GM23338 (cell line): ENCODE measurements at regions not wholly inside any gene's neighbourhood (a gene's known extent, or its start where the extent isn't known, plus 50 kb on each side); places are given as distances from the start of the nearest gene placed in this dataset.

ENCODE experiments used
- ATAC-seq: fragments of 200-7000 bp; cut with Tn5 transposase; 3 replicates; pipeline ENCODE4 v1.9.1; 2020
- DNase-seq: peaks from one replicate; pipeline ENCODE4 v3.0.0-alpha.2; 2015; ENCODE audit warnings: low spot score
- H2AFZ ChIP-seq: fragments of 200-600 bp; sonication (generic); 2 replicates; pipeline ENCODE4 v1.8.0; 2016; ENCODE audit warnings: antibody characterized with exemption, mild to moderate bottlenecking, moderate library complexity
- H3F3A ChIP-seq: fragments of 200-600 bp; sonication (generic); replicated peaks from 2 replicates; pipeline ENCODE4 v1.8.0; 2017; ENCODE audit warnings: antibody characterized with exemption, mixed run types, low read depth
- H3K27ac ChIP-seq: fragments of 200-600 bp; sonication (generic); 2 replicates; pipeline ENCODE4 v1.6.1; 2016; ENCODE audit warnings: low read depth
- H3K27me3 ChIP-seq: fragments of 200-600 bp; sonication (generic); 2 replicates; pipeline ENCODE4 v1.8.0; 2016; ENCODE audit warnings: mild to moderate bottlenecking, mixed run types, moderate library complexity; ENCODE audit not compliant: insufficient read depth
- H3K36me3 ChIP-seq: fragments of 200-600 bp; sonication (generic); 2 replicates; pipeline ENCODE4 v1.8.0; 2016; ENCODE audit warnings: mild to moderate bottlenecking; ENCODE audit not compliant: insufficient read depth
- H3K4me1 ChIP-seq: fragments of 200-600 bp; sonication (generic); 2 replicates; pipeline ENCODE4 v1.8.0; 2016; ENCODE audit warnings: mild to moderate bottlenecking, moderate library complexity; ENCODE audit not compliant: insufficient read depth
- H3K4me2 ChIP-seq: fragments of 200-600 bp; sonication (generic); 2 replicates; pipeline ENCODE4 v1.7.1; 2017; ENCODE audit warnings: mixed run types
- H3K4me3 ChIP-seq: fragments of 200-600 bp; sonication (generic); 2 replicates; pipeline ENCODE4 v1.6.1; 2016; ENCODE audit warnings: mixed run types
- H3K79me2 ChIP-seq: fragments of 200-600 bp; sonication (generic); replicated peaks from 2 replicates; pipeline ENCODE4 v1.8.0; 2017; ENCODE audit warnings: mild to moderate bottlenecking; ENCODE audit not compliant: insufficient read depth
- H3K9me2 ChIP-seq: fragments of 200-600 bp; sonication (generic); 2 replicates; pipeline ENCODE4 v1.8.0; 2017; ENCODE audit not compliant: insufficient read depth
- H4K20me1 ChIP-seq: fragments of 200-600 bp; sonication (generic); replicated peaks from 2 replicates; pipeline ENCODE4 v1.8.0; 2017; ENCODE audit warnings: mild to moderate bottlenecking; ENCODE audit not compliant: insufficient read depth
- H3K27ac Mint-ChIP-seq: 2 replicates; pipeline ENCODE4 v1.8.0; 2020; ENCODE audit warnings: inconsistent platforms, mild to moderate bottlenecking, moderate library complexity, mixed read lengths
- H3K27me3 Mint-ChIP-seq: 3 replicates; pipeline ENCODE4 v1.8.0; 2022; ENCODE audit warnings: low read depth, mild to moderate bottlenecking, moderate library complexity, mixed read lengths, inconsistent platforms; ENCODE audit not compliant: insufficient read depth, poor library complexity
- H3K36me3 Mint-ChIP-seq: 3 replicates; pipeline ENCODE4 v1.8.0; 2021; ENCODE audit warnings: low read depth, mild to moderate bottlenecking, inconsistent platforms, moderate library complexity, mixed read lengths
- H3K4me1 Mint-ChIP-seq: 3 replicates; pipeline ENCODE4 v1.8.0; 2020; ENCODE audit warnings: mild to moderate bottlenecking, inconsistent platforms, mixed read lengths
- H3K4me3 Mint-ChIP-seq: 3 replicates; pipeline ENCODE4 v1.8.0; 2021; ENCODE audit warnings: moderate library complexity, mild to moderate bottlenecking, inconsistent platforms, mixed read lengths
- H3K9me3 Mint-ChIP-seq: 3 replicates; pipeline ENCODE4 v1.8.0; 2020; ENCODE audit warnings: moderate library complexity, mild to moderate bottlenecking, inconsistent platforms, mixed read lengths
- CREB1 ChIP-seq: fragments of 250-450 bp; sonication (Bioruptor Pico); IDR thresholded peaks from 2 replicates; pipeline ENCODE4 v1.5.0; 2020; ENCODE audit warnings: low read depth, mild to moderate bottlenecking, moderate library complexity
- CTCF ChIP-seq, 2 experiments: fragments of 200-600 bp in 1 of 2; sonication (generic) in 1 of 2; conservative IDR thresholded peaks; 2 replicates each; pipeline versions ENCODE4 v1.5.1 to v1.6.1; 2016 to 2017; ENCODE audit warnings: antibody characterized with exemption in 2 of 2, low read depth in 2 of 2, mild to moderate bottlenecking in 2 of 2, moderate library complexity in 1 of 2
- ETS1 ChIP-seq: IDR thresholded peaks from 2 replicates; pipeline ENCODE4 v1.6.1; 2016; ENCODE audit warnings: antibody characterized with exemption
- EZH2 ChIP-seq: fragments of 200-600 bp; sonication (generic); IDR thresholded peaks from one replicate; pipeline ENCODE4 v1.8.0; 2017; ENCODE audit warnings: antibody characterized with exemption, mild to moderate bottlenecking, low read depth; ENCODE audit not compliant: unreplicated experiment
- EZH2phosphoT487 ChIP-seq: fragments of 200-600 bp; sonication (generic); IDR thresholded peaks from one replicate; pipeline ENCODE4 v1.8.1; 2018; ENCODE audit warnings: antibody characterized with exemption; ENCODE audit not compliant: unreplicated experiment
- JUNB ChIP-seq: IDR thresholded peaks from one replicate; pipeline ENCODE4 v1.6.1; 2016; ENCODE audit warnings: antibody characterized with exemption; ENCODE audit not compliant: unreplicated experiment
- NANOG ChIP-seq: IDR thresholded peaks from 2 replicates; pipeline ENCODE4 v1.6.1; 2016; ENCODE audit warnings: antibody characterized with exemption, borderline replicate concordance
- POLR2AphosphoS5 ChIP-seq: IDR thresholded peaks from 2 replicates; pipeline ENCODE4 v1.6.1; 2016; ENCODE audit warnings: antibody characterized with exemption, low read depth
- REST ChIP-seq: IDR thresholded peaks from one replicate; pipeline ENCODE4 v1.6.1; 2018; ENCODE audit warnings: antibody characterized with exemption; ENCODE audit not compliant: unreplicated experiment
- STAT1 ChIP-seq: IDR thresholded peaks from one replicate; pipeline ENCODE4 v1.6.1; 2016; ENCODE audit warnings: antibody characterized with exemption; ENCODE audit not compliant: unreplicated experiment
- ZNF114 ChIP-seq: fragments of 250-450 bp; sonication (Bioruptor Pico); IDR thresholded peaks from 2 replicates; pipeline ENCODE4 v1.5.0; 2020; ENCODE audit warnings: mild to moderate bottlenecking, moderate library complexity
- ZNF462 ChIP-seq: fragments of 250-450 bp; sonication (Bioruptor Pico); IDR thresholded peaks from 2 replicates; pipeline ENCODE4 v1.5.0; 2020; ENCODE audit warnings: mild to moderate bottlenecking, moderate library complexity

- no peak for TF ChIP-seq EZH2phosphoT487
- TF ChIP-seq ZNF114 (CRISPR knock-in tag) = no peak
- no peak for TF ChIP-seq STAT1
- no peak for TF ChIP-seq CREB1 (CRISPR knock-in tag)
- no peak for TF ChIP-seq EZH2
- no peak for TF ChIP-seq POLR2AphosphoS5
- TF ChIP-seq CTCF (conservative IDR thresholded peaks at IDR 0.05; ENCODE audit: low read depth in 2 of 2) = no peak
- no peak for TF ChIP-seq ZNF462 (CRISPR knock-in tag)
- no peak for TF ChIP-seq ETS1
- no peak for TF ChIP-seq JUNB
- no peak for TF ChIP-seq NANOG
- TF ChIP-seq REST = no peak
- Histone ChIP-seq H3K9me2 (no peaks in the 10 kb centered on the region; the same call in 1 of the 2 replicates), H3F3A (no peaks in the 10 kb centered on the region), H3K27ac (no peak overlapping the region), H2AFZ (no peak overlapping the region), H4K20me1 (no peaks in the 10 kb centered on the region), H3K4me2 (no peak overlapping the region), H3K79me2 (no peaks in the 10 kb centered on the region), H3K4me1 (no peaks in the 10 kb centered on the region), H3K27me3 (no peaks in the 10 kb centered on the region), H3K4me3 (no peak overlapping the region), H3K36me3 (no peaks in the 10 kb centered on the region)
- peaks cover 30% of the 10 kb centered on the region; the same call in 2 of the 3 replicates for H3K9me3 Mint-ChIP-seq
- no peak overlapping the region for H3K27ac Mint-ChIP-seq
- no peak for ATAC-seq
- H3K27me3 Mint-ChIP-seq = no peaks in the 10 kb centered on the region
- no peak overlapping the region for H3K4me3 Mint-ChIP-seq
- DNase-seq = no peak
- no peaks in the 10 kb centered on the region for H3K4me1 Mint-ChIP-seq
- peaks cover 13% of the 10 kb centered on the region; the same call in 2 of the 3 replicates for H3K36me3 Mint-ChIP-seq
Observed at GRCh38 chr2:83420993-83421392, 1038.1 kb downstream of the SUCLG1 start.
